Right hindlimb (tissue), 1 donor: ENCODE measurements at regions not wholly inside any gene's neighbourhood (a gene's known extent, or its start where the extent isn't known, plus 50 kb on each side); places are given as distances from the start of the nearest gene placed in this dataset.
A peak's percentile ranks its signal among the peaks of the same experiment; 100 is the strongest.
"Not testable (repeated sequence)": the region's sequence is repeated elsewhere in the genome, so short reads cannot be mapped to it uniquely, and the experiment has no call there.

ENCODE experiments used
- DNase-seq: peaks from one replicate; pipeline ENCODE4 v3.0.0-alpha.2; 2018

DNA sequence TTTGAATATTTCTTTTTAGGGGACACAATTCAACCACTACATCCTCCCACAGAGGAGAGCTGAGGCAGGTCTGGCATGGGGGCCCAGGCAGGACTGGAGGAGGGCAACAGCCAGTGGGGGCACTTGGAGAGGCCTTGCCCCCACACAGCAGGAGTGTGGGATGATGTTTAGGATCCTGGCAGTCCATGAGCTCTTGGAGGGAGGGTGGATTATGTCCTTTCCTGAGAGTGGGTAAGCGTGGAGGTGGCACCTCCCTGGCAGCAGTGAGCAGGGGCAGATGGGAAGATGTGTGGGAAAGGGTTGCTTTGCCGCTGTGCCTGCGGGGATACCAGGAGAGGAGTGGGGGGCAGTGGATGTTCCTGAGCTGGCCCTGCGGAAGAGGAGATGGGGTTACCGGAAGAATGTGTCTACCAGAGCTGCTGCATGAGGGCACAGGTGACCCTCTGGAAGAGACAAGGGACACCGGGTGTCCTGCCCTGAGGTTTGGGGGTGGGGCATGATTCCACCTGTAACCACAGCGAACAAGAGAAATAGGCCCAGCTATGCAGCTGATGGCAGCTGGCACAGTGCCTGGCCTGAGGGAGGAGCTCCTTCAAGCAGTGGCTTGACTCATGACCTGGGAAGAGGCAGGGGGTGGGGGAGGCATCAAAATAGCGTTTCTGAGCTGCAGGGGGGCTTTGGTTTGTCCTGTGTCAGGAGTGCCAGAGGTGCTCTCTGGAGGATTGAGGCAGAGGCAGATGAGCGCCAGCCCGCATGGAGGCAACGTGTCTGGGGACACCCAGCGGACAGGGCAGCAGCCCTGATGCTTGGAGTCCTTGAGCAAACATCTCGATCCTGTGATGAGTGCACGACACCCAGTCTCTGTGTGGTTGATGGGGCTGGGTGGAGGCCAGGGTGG is 123.9 kb upstream of the TMPRSS2 start:
- DNase-seq = no peak

- DNase-seq = no peak
Observed at GRCh38 chr21:41630917-41631316, 123.0 kb upstream of the TMPRSS2 start.

- no peak for DNase-seq
Observed at GRCh38 chr21:41630249-41630648, 122.3 kb upstream of the TMPRSS2 start.

DNA sequence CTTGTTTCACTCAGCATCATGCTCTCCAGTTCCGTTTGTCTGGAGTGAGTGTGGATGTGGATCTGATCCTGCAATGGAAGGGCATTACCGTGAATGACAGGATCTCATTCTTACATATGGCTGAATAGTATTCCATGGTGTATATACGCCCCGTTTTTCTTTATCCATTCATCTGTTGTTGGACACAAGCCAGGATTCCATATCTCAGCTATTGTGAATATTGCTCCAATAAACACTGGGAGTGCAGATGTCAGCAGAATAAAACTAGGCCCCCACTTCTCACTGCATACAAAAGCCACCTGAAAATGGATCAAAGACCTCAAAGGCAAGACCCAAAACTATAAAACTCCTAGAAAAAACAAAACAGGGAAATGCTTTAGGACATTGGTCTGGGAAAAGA is 120.3 kb upstream of the TMPRSS2 start:
- DNase-seq = no peak

DNA sequence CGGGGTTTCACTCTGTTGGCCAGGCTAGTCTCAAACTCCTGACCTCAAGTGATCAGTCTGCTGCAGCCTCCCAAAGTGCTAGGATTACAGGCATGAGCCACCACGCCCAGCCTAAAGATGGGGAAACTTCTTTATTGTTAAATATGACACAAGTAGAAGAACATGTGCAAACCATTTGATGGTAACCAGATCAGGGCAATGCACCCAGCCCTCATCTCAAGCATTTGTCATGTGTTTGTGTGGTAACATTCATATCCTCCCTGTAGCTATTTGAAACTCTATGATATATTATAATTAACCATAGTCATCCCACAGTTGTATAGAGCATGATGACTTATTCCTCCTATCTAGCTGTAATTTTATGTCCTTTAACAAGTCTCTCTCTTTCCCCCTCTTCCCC is 119.5 kb upstream of the TMPRSS2 start:
- DNase-seq = no peak

DNA sequence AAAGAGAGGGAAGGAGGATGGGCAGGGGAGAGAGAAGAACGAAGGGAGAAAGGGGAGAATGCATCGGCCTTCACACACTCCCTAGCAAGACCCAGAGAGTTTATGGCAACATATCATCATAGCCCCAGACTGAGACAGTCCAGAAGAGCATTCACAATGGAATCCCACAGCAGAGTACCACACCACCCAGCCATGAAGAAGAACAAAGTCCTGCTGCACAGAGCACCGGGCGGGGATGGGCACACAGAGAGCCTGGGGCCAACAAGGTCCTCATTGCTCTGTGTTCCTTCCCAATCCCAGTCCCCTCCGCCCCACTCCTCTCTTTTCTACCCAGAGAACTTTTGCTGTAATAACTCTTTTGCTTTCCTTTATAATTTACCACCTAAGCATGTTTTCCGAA is 118.1 kb upstream of the TMPRSS2 start:
- DNase-seq = no peak

GRCh38 chr21:41625428-41625827 is 117.5 kb upstream of the TMPRSS2 start:
- DNase-seq = no peak

DNA sequence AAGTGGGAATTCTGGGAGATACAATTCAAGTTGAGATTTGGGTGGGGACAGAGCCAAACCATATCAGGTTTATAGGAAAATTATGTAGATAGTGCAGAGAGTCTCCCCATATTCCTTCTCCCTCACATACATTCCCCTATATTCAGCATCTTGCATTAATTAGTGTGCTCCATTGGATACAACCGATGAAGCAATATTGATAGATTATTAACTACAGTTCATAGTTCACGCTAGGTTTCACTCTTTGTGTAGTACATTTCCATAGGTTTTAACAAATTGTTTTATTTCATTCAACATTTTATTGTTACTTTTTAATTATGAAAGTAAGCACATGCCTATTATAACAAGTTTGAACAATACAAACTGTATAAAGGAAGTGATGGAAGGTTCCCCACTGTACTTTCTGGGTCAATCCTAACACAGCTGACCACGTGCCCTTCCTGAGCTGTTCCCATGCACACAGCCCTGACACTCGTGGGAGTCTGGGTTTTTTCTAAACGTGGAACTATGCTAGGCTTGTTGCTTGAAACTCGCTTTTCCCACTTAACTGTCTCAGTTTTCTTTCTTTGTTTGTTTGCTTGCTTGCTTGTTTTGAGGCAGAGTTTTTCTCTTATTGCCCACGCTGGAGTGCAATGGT is 116.8 kb upstream of the TMPRSS2 start:
- DNase-seq = no peak

- DNase-seq = no peak
Observed at GRCh38 chr21:41623945-41624344, 116.0 kb upstream of the TMPRSS2 start.

DNA sequence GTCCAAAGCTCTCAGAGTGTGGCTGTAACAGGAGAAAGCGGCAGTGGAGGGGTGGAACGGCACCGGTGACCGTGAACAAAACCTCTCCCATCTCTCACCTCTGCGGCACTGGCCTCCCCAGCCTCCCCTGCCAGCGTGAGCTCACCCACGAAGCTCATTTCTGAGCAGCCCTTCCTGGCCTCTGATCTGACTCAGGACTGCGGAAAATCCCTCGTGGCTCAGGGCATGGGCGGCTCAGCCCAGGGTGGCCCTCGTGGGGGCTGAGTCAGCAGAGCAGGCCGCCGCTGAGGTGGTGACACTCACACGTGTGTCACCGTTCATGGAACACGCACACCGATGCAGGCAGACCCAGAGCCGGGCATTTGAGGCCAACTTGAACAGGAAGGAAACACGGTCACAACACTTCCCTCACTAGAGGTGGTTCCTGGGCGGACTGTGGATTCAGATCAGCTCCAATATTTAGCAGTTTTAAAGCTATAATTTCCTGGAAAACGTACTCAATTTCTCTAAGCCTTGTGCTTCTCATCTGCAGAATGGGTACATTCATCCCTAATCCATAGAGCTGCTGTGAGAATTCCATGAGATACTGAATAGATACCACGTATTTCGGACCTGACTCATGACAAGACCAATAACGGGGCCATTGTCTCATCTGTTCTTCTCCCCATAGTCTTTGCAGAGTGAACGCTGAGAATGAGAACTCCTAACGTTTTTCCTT is 115.0 kb upstream of the TMPRSS2 start:
- peak; percentile 11 for DNase-seq

- DNase-seq = no peak
Observed at GRCh38 chr21:41622201-41622600, 114.2 kb upstream of the TMPRSS2 start.

DNA sequence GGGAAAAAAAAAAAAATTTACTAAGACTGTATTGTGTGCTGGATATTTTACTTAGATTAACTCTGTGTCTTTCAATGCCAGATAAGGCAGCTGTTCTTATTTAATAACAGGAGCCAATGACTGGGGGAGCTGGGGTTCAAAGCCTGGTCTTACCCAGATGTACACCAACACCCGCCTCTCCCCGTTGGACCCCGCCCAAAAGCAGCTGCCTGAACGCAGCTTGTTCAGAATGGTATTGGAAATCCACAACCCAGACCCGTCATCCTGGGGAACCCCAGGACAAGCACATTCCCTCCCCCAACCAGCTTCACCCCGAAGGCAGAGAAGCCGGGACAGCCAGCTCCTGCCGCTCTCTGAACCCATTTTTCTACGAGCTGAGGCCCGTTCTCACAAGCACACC is 113.6 kb upstream of the TMPRSS2 start:
- DNase-seq = peak; percentile 76

DNA sequence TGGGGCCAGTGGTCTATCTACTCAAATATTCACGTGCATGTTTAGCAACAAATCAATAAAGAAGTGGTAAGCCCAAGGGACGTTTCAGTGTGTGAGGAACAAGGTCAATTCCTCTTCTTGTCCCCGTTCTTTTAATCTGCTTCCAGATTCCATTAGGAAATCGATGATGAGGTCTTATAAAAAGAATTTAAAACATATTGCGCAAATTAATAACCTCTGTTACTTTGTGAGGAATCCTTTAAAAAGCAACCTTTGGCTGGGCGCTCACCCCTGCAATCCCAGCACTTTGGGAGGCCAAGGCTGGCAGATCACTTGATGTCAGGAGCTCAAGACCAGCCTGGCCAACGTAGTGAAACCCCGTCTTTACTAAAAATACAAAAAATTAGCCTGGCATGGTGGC is 113.0 kb upstream of the TMPRSS2 start:
- no peak for DNase-seq

DNA sequence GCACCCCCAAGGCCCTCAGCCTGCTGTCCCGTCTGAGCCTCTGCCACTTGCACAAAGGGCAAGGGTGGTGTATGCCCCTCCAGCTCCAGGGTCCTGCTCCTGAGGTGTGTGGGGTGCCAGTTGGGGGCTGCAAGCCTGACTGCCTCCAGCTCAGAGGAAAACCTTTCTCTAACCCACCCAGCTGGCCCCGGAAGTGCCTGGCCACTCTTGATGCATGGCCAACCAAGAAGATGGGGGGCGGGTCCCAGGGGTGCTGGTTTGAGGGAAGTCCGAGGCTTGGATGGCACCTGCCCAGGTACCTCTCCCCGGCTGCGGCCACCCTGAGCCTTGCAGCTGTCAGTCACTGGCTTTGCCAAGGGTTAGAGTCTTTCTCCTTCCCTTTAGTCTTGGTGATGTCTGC is 112.6 kb upstream of the TMPRSS2 start:
- DNase-seq = no peak

GRCh38 chr21:41616031-41616591 is 108.2 kb upstream of the TMPRSS2 start:
- DNase-seq = peak; percentile 79

DNA sequence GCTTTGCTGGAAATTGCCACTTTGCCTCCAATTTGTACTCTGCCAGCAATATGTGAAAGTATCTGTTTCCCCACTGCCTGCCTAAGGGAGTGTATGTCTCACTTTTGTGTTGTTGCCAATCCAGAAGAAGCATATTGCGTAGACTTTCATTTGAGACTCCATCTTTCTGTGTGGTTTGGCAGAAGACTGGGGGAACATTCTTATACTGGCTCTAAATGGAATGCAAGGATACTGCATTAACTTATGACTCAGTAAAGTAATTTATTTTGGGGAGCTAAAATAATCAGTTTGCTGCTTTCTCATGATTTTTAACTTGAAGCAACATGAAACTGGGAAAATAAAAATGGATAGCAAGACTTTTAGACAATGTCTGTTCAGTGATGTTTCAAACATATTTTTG is 107.7 kb upstream of the TMPRSS2 start:
- DNase-seq = peak; percentile 67

- DNase-seq = peak; percentile 39
Observed at GRCh38 chr21:41614511-41614910, 106.6 kb upstream of the TMPRSS2 start.

GRCh38 chr21:41613533-41613909 is 105.6 kb upstream of the TMPRSS2 start:
- no peak for DNase-seq

- peak; percentile 94 for DNase-seq
Observed at GRCh38 chr21:41612674-41613532, 104.9 kb upstream of the TMPRSS2 start.

DNA sequence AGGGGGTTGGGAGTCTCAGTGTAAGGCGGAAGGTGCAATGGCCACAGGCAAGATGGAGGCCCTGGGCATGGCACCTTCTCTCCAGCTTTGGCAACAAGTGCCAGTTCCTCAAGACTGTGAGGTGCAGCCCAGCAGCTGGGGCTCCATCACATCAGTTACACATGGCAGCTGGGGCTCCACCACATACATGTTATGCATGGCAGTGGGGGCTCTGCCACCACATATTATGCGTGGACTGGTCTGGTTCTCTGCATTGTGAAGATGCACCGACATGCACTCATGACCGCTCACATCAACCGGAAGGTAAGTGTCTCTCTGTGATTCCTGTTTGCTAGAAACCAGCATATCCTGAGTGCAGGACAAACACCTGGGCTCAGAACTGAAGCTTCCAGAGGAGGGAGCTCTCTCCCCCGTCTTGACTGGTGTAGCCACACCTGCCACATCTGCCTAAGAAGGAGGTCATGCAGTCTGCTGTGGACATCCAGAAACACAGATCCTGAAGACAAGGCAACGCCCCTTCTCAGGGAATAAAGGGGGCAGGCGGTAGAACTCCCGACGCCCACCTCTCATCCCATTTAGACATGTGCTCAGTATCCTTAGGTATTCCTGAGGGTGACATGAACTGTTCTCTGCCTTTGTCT is 104.1 kb upstream of the TMPRSS2 start:
- DNase-seq = no peak

GRCh38 chr21:41611441-41611840 is 103.5 kb upstream of the TMPRSS2 start:
- no peak for DNase-seq

GRCh38 chr21:41610840-41611115 is 102.8 kb upstream of the TMPRSS2 start:
- DNase-seq = not testable (repeated sequence)
